Heart left ventricle (tissue), 13 donors: ENCODE measurements at regions not wholly inside any gene's neighbourhood (a gene's known extent, or its start where the extent isn't known, plus 50 kb on each side); places are given as distances from the start of the nearest gene placed in this dataset.

Experiments
- POLR2A ChIP-seq, 2 donors: fragments of 450-650 bp; IDR thresholded peaks; one replicate each; pipeline ENCODE4 v1.6.1; 2017; ENCODE audit warnings: antibody characterized with exemption in 2 of 2, mild to moderate bottlenecking in 2 of 2, moderate library complexity in 2 of 2
- TF ChIP-seq, protein P1 (sequence below), 12 donors: fragments of 200-600 bp; sonication (generic) in 4 of 12; IDR thresholded peaks; one replicate each; pipeline versions ENCODE4 v1.5.0 to v1.8.0; 2018 to 2022; ENCODE audit warnings: antibody characterized with exemption in 12 of 12, mild to moderate bottlenecking in 5 of 12
- donor health status: ischemic (EF 13 %, LVEDD 7.1; RV severe dilation, severe dysfunction).
- donor health status: DM: no; HTN: yes; CAD: no.
- donor health status: DM: no; HTN: no; CAD: no.
- donor health status: ischemic (EF 25% LVEDD 6.9; RV normal size, moderate dysfunction).
- donor health status: ischemic (EF 25% LVEDD 5.7; RV mildly dilated, moderate dysfunction).
- donor health status: ischemic (EF 35%, LVEDD 5.7; RV mildly dilated, moderate dysfunction).
- donor health status: nonischemic (EF 11% LVEDD 7.7; RV severe dilation, severe dysfunction).
- donor health status: DM: yes; HTN: yes; CAD: no.
- donor health status: PGD.
- donor health status: ischemic (EF 29% LVEDD 5.4; RV normal size, mild dysfunction).
- donor health status: nonischemic (EF 23%, LVEDD 6.1; RV moderate dilation, normal function).

- TF ChIP-seq, protein P1, sequence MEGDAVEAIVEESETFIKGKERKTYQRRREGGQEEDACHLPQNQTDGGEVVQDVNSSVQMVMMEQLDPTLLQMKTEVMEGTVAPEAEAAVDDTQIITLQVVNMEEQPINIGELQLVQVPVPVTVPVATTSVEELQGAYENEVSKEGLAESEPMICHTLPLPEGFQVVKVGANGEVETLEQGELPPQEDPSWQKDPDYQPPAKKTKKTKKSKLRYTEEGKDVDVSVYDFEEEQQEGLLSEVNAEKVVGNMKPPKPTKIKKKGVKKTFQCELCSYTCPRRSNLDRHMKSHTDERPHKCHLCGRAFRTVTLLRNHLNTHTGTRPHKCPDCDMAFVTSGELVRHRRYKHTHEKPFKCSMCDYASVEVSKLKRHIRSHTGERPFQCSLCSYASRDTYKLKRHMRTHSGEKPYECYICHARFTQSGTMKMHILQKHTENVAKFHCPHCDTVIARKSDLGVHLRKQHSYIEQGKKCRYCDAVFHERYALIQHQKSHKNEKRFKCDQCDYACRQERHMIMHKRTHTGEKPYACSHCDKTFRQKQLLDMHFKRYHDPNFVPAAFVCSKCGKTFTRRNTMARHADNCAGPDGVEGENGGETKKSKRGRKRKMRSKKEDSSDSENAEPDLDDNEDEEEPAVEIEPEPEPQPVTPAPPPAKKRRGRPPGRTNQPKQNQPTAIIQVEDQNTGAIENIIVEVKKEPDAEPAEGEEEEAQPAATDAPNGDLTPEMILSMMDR (IDR thresholded peaks at IDR 0.05), result no peak
- no peak for TF ChIP-seq POLR2A (IDR thresholded peaks at IDR 0.05)
Measured at GRCh38 chr7:25054819-25055519, 70.1 kb downstream of the CYCS start.
